ENCODE measurements at regions not wholly inside any gene's neighbourhood (a gene's known extent, or its start where the extent isn't known, plus 50 kb on each side); places are given as distances from the start of the nearest gene placed in this dataset.
"Not testable (repeated sequence)": the region's sequence is repeated elsewhere in the genome, so short reads cannot be mapped to it uniquely, and the experiment has no call there.

- DNase-seq (ENCODE audit: low read depth in 1 of 2, low spot score in 1 of 2) = no peak
These were observed 204.4 kb downstream of the OTUD1 start for GRCh38 chr10:23643111-23643780.

DNA sequence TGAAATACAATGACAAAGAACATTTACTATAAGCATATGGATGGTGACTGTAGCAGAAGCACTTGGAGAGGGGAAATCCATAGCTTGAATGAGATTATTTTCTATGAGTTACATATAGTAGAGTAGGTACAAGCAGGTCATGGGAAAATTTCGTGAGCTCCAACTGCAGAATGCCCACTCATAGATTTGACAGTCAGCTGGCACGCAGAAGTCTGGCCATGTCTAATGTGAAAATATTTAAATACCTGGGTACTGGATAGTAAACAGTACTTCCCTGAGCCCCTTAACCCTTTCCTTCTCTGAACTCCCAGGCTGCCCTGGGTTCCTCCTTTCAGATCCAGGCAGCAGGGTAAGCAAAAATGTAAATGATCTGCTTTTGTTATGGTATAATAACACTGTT is 209.7 kb downstream of the OTUD1 start:
- DNase-seq (ENCODE audit: low read depth in 1 of 2, low spot score in 1 of 2) = no peak

DNA sequence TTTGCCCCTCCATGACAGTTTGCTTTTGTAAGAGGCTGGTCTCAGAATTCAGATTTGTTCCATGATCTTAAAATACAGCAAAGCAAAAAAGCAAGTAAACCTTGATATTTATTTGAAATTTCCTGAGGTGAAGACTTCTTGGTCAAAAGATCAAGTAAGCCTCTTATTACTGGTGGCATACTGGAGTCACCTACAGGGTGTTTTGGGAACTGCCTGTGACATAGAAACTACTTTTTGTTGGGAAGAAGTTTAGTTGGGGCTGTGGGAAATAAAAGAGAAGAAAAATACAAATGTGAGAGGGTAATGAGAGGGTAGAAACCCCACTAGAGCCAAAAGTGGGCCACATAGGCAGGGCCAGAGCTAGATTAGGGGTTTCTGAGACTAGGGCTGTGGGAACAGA is 217.9 kb downstream of the OTUD1 start:
- DNase-seq (ENCODE audit: low read depth in 1 of 2, low spot score in 1 of 2) = no peak

- no peak for DNase-seq (ENCODE audit: low read depth in 1 of 2, low spot score in 1 of 2)
These were observed 218.8 kb downstream of the OTUD1 start for GRCh38 chr10:23657677-23658076.

DNA sequence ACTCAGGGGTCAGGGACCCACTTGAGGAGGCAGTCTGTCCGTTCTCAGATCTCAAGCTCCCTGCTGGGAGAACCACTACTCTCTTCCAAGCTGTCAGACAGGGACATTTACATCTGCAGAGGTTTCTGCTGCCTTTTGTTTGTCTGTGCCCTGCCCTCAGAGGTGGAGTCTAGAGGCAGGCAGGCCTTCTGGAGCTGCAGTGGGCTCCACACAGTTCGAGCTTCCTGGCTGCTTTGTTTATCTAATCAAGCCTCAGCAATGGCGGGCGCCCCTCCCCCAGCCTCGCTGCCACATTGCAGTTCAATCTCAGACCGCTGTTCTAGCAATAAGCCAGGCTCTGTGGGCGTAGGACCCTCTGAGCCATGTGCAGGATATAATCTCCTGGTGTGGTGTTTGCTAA is 233.0 kb downstream of the OTUD1 start:
- DNase-seq (ENCODE audit: low read depth in 1 of 2, low spot score in 1 of 2) = not testable (repeated sequence)

DNA sequence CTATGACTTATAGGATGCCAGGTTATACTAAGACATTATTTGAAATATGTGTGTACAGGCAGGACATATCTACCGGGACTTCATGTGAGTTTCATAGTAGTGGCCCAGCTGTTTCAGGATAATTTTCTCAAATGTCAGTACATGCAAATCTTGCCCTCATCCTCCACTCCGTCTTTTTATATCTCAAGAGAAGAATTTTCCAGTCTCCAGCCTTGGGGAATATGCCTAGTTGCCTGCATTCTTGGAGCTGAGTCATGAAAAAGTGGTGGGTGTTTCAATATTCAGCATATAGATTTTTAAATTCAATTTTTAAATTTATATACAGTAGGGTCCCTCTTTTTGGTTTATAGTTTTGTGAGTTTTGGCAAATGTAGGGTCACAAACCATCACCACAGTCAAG is 236.7 kb downstream of the OTUD1 start:
- DNase-seq (ENCODE audit: low read depth in 1 of 2, low spot score in 1 of 2) = no peak

- DNase-seq (ENCODE audit: low read depth in 1 of 2, low spot score in 1 of 2) = no peak
These were observed 237.4 kb downstream of the OTUD1 start for GRCh38 chr10:23676296-23676695.

GRCh38 chr10:23686722-23687121 is 247.8 kb downstream of the OTUD1 start:
- no peak for DNase-seq (ENCODE audit: low read depth in 1 of 2, low spot score in 1 of 2)

DNA sequence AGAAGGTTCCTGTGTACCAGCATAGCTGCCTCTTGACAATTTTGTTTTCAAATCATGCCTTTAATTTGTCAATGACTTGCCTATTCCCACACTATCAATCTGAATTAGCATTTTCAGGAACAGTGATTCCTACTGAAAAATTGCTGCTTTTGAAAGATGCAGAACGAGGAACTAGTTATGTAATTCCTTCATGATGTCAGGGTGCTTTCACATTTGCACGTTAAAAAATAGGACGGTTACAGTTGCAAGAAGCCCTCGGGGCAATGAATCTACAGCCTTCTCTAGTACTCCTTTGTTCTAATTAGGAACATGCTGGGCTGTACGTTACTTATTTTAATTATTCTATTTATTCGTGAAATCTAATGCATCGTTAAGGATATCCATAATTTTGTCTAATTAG is 253.9 kb downstream of the OTUD1 start:
- no peak for DNase-seq (ENCODE audit: low read depth in 1 of 2, low spot score in 1 of 2)

- DNase-seq (ENCODE audit: low read depth in 1 of 2, low spot score in 1 of 2) = no peak
These were observed 254.6 kb downstream of the OTUD1 start for GRCh38 chr10:23693501-23693901.

DNA sequence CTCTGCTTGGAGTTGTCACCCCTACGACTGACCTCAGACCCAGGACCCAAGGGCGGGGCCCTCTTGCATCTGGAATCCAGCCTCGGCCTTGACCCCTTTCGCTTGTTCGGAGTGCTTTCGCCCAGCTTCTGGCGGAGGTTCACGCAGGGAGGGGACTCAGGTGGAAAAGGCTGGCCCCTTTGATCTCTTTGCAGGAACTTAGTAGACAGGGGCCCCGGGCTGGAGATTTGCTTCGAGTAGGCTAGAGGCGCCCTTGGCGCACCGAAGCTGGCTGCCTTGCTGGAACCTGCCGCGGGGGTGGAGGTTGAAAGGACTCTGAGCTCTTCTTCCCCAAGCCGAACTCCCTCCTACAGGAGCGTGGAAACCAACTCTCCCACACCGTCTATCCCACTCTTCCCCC is 255.1 kb downstream of the OTUD1 start:
- no peak for DNase-seq (ENCODE audit: low read depth in 1 of 2, low spot score in 1 of 2)

GRCh38 chr10:23694446-23694920 is 255.6 kb downstream of the OTUD1 start:
- no peak for DNase-seq (ENCODE audit: low read depth in 1 of 2, low spot score in 1 of 2)

DNA sequence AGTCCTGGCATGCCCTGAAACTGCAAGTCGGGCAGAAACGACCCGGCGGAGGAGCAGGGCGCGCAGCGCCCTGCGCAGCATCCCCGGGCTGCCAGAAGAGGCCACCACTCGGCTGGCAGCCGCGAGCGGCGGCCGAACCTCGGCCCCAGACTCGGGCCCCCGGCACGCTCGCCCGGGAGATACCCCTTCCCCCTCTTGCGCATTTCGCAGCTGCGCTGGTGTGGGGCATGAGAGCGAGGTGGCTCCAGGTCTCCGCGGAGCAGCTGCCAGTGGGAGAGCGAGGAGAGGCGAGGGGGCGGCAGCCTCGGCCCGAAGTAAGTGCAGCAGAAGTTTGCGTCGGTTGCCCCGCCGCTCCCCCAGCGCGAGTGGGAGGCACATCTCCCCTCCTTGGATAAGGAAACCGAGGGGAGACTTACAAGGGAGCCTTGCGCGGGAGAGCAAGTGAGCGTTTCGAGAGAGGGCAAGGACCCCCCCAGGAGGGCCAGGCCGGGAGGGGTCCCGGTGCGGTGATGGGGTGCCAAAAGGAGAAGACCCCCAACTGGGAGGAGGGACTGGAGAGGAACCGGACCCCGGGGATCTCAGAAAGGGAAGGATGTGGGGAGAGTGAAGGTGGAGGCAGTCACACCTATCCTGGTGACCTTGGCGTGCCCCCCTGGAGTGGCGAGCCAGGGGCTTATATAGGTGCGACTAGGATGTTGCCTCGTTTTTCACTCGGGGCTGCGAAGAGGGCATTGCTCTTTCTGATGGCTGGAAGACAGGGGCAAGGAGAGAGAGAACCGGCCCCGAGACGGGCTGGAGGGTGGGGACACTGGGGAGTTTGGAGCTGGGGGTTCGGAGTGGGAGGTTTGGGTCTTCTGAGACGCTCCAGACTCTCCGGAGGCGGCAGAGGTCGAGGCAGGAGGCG is 256.3 kb downstream of the OTUD1 start:
- DNase-seq (ENCODE audit: low read depth in 1 of 2, low spot score in 1 of 2) = no peak

- no peak for DNase-seq (ENCODE audit: low read depth in 1 of 2, low spot score in 1 of 2)
These were observed 257.0 kb downstream of the OTUD1 start for GRCh38 chr10:23695825-23696420.

DNA sequence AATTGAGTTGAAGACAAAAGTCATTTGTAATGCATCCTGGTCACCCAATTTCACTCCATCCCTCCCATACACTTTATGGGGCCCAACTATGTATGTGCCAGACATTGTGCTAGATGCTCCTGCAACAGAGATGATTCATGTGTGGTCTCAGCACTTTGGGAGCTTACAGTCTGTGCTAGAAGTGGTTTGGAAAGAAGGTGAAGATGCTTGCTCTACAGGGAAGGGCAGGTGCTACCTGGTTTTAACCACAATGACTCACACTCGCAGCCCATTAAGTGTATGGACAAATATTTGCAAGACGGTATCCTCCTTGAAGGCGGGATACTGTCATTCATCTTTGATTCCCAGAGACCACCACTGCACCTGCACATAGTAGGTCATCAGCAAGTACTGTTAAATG is 257.6 kb downstream of the OTUD1 start:
- no peak for DNase-seq (ENCODE audit: low read depth in 1 of 2, low spot score in 1 of 2)

GRCh38 chr10:23702977-23703414 is 264.1 kb downstream of the OTUD1 start:
- peak in 1 of 2 donors; percentile 19 for DNase-seq (ENCODE audit: low read depth in 1 of 2, low spot score in 1 of 2)

GRCh38 chr10:23715363-23715762 is 276.5 kb downstream of the OTUD1 start:
- no peak for DNase-seq (ENCODE audit: low read depth in 1 of 2, low spot score in 1 of 2)

GRCh38 chr10:23717913-23718312 is 279.0 kb downstream of the OTUD1 start:
- no peak for DNase-seq (ENCODE audit: low read depth in 1 of 2, low spot score in 1 of 2)

GRCh38 chr10:23718946-23719345 is 280.1 kb downstream of the OTUD1 start:
- DNase-seq (ENCODE audit: low read depth in 1 of 2, low spot score in 1 of 2) = no peak

DNA sequence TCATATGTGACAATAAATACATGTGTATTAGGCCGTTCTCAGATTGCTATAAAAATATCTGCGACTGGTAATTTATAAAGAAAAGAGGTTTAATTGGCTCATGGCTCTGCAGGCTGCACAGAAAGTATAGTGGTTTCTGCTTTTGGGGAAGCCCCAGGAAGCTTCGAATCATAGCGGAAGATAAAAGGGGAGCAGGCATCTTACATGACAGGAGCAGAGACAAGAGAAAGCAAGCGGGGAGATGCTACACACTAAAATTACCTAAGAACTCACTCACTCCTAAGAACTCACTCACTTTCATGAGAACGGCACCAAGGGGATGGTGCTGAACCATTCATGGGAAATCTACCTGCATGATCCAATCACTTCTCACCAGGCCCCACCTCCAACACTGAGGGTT is 284.9 kb downstream of the OTUD1 start:
- DNase-seq (ENCODE audit: low read depth in 1 of 2, low spot score in 1 of 2) = no peak

GRCh38 chr10:23725548-23725947 is 286.7 kb downstream of the OTUD1 start:
- no peak for DNase-seq (ENCODE audit: low read depth in 1 of 2, low spot score in 1 of 2)

GRCh38 chr10:23742368-23742767 is 303.5 kb downstream of the OTUD1 start:
- DNase-seq (ENCODE audit: low read depth in 1 of 2, low spot score in 1 of 2) = no peak

Data from stimulated activated CD4-positive, alpha-beta T cell treated with anti-CD3 and anti-CD28 coated beads, Interleukin-15, amount 100 ng/mL, for 1 hour (primary cell).